KMS-11 (cell line): ENCODE measurements at regions not wholly inside any gene's neighbourhood (a gene's known extent, or its start where the extent isn't known, plus 50 kb on each side); places are given as distances from the start of the nearest gene placed in this dataset.

Experiments
- H2AFZ ChIP-seq: fragments of 200-600 bp; sonication (generic); 2 replicates; pipeline ENCODE4 v1.6.1; 2016; ENCODE audit warnings: antibody characterized with exemption, mixed run types, low read depth
- H3K27ac ChIP-seq: fragments of 200-600 bp; sonication (generic); 2 replicates; pipeline ENCODE4 v1.6.1; 2016; ENCODE audit warnings: mild to moderate bottlenecking, mixed run types
- H3K27me3 ChIP-seq: fragments of 200-600 bp; sonication (generic); 2 replicates; pipeline ENCODE4 v1.6.1; 2017; ENCODE audit warnings: mild to moderate bottlenecking, low read depth, mixed run types, moderate library complexity; ENCODE audit not compliant: insufficient read depth
- H3K36me3 ChIP-seq: fragments of 200-600 bp; sonication (generic); 2 replicates; pipeline ENCODE4 v1.6.1; 2017; ENCODE audit warnings: mild to moderate bottlenecking, mixed run types; ENCODE audit not compliant: insufficient read depth
- H3K4me1 ChIP-seq: fragments of 200-600 bp; sonication (generic); 2 replicates; pipeline ENCODE4 v1.6.1; 2016; ENCODE audit warnings: mild to moderate bottlenecking, low read depth, mixed run types; ENCODE audit not compliant: poor library complexity, severe bottlenecking
- H3K4me2 ChIP-seq: fragments of 200-600 bp; sonication (generic); 2 replicates; pipeline ENCODE4 v1.7.0; 2016; ENCODE audit warnings: mild to moderate bottlenecking, mixed run types
- H3K4me3 ChIP-seq: fragments of 200-600 bp; sonication (generic); IDR thresholded peaks from 2 replicates; pipeline ENCODE4 v1.6.1; 2017; ENCODE audit warnings: low read depth, low read length, mixed read lengths; ENCODE audit not compliant: insufficient read depth
- H3K79me2 ChIP-seq: fragments of 200-600 bp; sonication (generic); 2 replicates; pipeline ENCODE4 v1.6.1; 2016; ENCODE audit warnings: low read depth, mixed run types; ENCODE audit not compliant: insufficient read depth
- H3K9ac ChIP-seq: fragments of 200-600 bp; sonication (generic); 2 replicates; pipeline ENCODE4 v1.6.1; 2016; ENCODE audit warnings: mild to moderate bottlenecking, mixed run types
- H4K20me1 ChIP-seq: fragments of 200-600 bp; sonication (generic); 2 replicates; pipeline ENCODE4 v1.6.1; 2016; ENCODE audit warnings: mild to moderate bottlenecking, mixed run types; ENCODE audit not compliant: insufficient read depth
- TF ChIP-seq, protein P1 (sequence below): fragments of 200-600 bp; sonication (generic); conservative IDR thresholded peaks from 2 replicates; pipeline ENCODE4 v1.6.1; 2017; ENCODE audit warnings: low read depth, mild to moderate bottlenecking, antibody characterized with exemption, low read length, moderate library complexity, mixed read lengths

DNA sequence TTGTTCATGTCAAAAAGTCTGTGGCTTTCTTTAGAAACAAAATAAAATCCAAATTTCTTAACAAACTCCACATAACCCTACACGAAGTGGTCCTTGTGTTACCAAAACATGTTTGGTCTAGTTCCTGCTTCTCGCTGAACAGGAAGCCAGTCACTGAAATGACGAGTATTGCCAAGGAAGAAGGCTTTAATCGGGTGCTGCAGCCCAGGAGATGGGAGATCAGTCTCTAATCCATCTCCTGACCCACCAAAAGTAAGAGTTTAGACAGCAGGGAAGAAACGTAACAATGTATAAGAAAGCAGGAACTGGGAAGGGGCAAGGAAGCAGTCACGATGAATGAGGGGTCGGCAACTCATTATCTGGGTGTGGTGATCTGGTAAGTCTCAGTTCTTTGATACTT, 144.6 kb upstream of the MAP9 start:
- TF ChIP-seq, protein P1, sequence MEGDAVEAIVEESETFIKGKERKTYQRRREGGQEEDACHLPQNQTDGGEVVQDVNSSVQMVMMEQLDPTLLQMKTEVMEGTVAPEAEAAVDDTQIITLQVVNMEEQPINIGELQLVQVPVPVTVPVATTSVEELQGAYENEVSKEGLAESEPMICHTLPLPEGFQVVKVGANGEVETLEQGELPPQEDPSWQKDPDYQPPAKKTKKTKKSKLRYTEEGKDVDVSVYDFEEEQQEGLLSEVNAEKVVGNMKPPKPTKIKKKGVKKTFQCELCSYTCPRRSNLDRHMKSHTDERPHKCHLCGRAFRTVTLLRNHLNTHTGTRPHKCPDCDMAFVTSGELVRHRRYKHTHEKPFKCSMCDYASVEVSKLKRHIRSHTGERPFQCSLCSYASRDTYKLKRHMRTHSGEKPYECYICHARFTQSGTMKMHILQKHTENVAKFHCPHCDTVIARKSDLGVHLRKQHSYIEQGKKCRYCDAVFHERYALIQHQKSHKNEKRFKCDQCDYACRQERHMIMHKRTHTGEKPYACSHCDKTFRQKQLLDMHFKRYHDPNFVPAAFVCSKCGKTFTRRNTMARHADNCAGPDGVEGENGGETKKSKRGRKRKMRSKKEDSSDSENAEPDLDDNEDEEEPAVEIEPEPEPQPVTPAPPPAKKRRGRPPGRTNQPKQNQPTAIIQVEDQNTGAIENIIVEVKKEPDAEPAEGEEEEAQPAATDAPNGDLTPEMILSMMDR: no peak
- Histone ChIP-seq H3K4me2 (no peak overlapping the region), H2AFZ (no peak overlapping the region), H3K4me3 (no peak overlapping the region), H3K27me3 (no peaks in the 10 kb centered on the region), H3K27ac (no peak overlapping the region), H3K36me3 (no peaks in the 10 kb centered on the region), H3K79me2 (no peaks in the 10 kb centered on the region), H3K4me1 (no peaks in the 10 kb centered on the region), H4K20me1 (no peaks in the 10 kb centered on the region), H3K9ac (no peak overlapping the region)

DNA sequence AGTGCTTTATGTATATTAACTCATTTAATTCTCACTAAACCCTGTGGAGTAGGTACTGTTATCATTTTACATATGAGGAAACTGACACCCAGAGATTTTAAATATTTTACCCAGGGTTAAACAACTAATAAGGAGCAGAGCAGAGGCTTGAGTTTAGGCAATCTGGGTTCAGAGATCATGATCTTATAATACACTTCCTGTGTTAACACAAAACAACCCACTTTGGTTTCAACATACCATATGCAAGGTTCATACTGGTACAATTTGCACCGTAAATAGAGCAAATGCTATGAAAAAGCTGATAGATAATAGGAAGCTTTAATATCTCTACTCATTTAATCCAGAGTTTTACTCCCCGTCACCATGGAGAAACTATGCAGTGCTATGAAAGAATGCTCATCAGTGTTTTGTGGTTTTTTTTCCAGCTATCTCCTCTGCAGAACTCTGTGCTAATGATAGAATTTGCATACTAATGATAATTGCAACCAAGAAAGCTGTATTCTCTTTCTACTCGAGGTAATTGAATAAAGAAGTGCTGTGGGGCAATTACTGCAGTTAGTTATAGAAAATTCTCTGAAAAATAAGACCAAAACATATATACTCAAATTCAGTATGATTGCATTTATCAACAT, 138.8 kb upstream of the MAP9 start:
- Histone ChIP-seq H3K27ac (no peak overlapping the region), H2AFZ (no peak overlapping the region), H3K27me3 (no peaks in the 10 kb centered on the region), H3K36me3 (no peaks in the 10 kb centered on the region), H3K9ac (no peak overlapping the region), H4K20me1 (no peaks in the 10 kb centered on the region), H3K4me1 (no peaks in the 10 kb centered on the region), H3K4me3 (no peak overlapping the region), H3K79me2 (no peaks in the 10 kb centered on the region), H3K4me2 (no peak overlapping the region)
- TF ChIP-seq, protein P1: no peak

DNA sequence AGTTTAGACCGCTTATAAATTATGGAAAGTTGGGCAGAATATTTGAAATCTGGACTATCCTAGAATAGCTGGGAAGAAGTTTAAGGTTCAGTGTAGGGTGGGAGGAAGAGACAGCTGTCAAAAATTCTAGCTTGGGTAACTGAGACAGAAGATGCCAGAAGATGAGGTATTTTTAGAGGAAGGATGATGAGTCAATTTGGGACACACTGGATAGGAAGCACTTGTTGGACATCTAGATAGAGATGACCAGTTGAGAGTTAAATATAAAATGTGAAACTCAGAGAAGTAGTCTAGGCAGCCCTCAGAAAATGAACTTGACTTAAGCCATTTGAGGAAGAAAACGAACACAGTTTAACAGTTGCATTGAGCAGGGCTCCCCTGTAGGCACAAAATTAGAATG, 137.9 kb upstream of the MAP9 start:
- TF ChIP-seq, protein P1: no peak
- no peak overlapping the region for H3K4me2 ChIP-seq
- no peak overlapping the region for H3K4me3 ChIP-seq
- H3K4me1 ChIP-seq: no peaks in the 10 kb centered on the region
- no peak overlapping the region for H3K9ac ChIP-seq
- H2AFZ ChIP-seq: no peak overlapping the region
- no peaks in the 10 kb centered on the region for H3K36me3 ChIP-seq
- H4K20me1 ChIP-seq: no peaks in the 10 kb centered on the region
- no peaks in the 10 kb centered on the region for H3K27me3 ChIP-seq
- no peak overlapping the region for H3K27ac ChIP-seq
- H3K79me2 ChIP-seq: no peaks in the 10 kb centered on the region

DNA sequence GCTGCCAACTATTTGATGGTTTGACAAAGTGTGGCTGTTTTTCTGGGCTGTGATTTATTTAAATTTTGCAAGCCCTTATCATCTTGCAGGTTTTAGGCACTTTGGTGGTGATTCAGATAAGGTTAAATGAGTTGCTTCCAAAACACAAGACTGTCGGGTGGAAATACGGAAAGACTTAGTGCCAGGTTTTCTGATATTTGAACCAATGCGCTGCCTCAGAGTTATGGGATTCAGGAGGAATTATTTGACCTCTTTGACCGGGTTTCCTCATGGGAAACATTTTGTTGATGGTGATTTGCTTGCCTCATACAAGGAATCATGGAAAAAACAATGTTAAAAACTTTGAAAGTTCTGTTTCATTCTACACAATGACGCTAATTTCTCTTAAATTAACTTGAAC, 136.1 kb upstream of the MAP9 start:
- Histone ChIP-seq H3K36me3 (no peaks in the 10 kb centered on the region), H3K27me3 (no peaks in the 10 kb centered on the region), H3K79me2 (no peaks in the 10 kb centered on the region), H3K9ac (no peak overlapping the region), H2AFZ (no peak overlapping the region), H3K27ac (no peak overlapping the region), H3K4me1 (no peaks in the 10 kb centered on the region), H3K4me2 (no peak overlapping the region), H3K4me3 (no peak overlapping the region), H4K20me1 (no peaks in the 10 kb centered on the region)
- TF ChIP-seq, protein P1: no peak
